ENCODE measurements at regions not wholly inside any gene's neighbourhood (a gene's known extent, or its start where the extent isn't known, plus 50 kb on each side); places are given as distances from the start of the nearest gene placed in this dataset.

GRCh38 chr2:224163566-224164307 is 124.7 kb upstream of the SERPINE2 start:
- Mint-ChIP-seq H3K4me1 (no peaks in the 10 kb centered on the region), H3K27ac (no peak overlapping the region), H3K9me3 (peaks cover 0 to 10% (median 4%) of the 10 kb centered on the region in 3 donors), H3K27me3 (peaks cover 14 to 23% of the 10 kb centered on the region in 2 donors), H3K36me3 (no peaks in the 10 kb centered on the region), H3K4me3 (no peak overlapping the region)
- DNase-seq = no peak
- no peak for ATAC-seq (replicated peaks in 1 of 4)
- 11% methylated on average over 1 of the region's 4 CpGs for WGBS (ENCODE audit: insufficient coverage)
- Histone ChIP-seq H3K27ac (ENCODE audit: low read length) (no peak overlapping the region), H3K9me3 (no peaks in the 10 kb centered on the region), H3K27me3 (replicated peaks in 1 of 2; ENCODE audit: control insufficient read depth in 2 of 2, extremely low read depth in 1 of 2, insufficient read depth in 2 of 2, low read length in 1 of 2) (no peaks in the 10 kb centered on the region), H3K4me3 (ENCODE audit: control insufficient read depth in 1 of 2, extremely low read depth in 1 of 2, low read length in 1 of 2) (no peak overlapping the region), H3K36me3 (ENCODE audit: control insufficient read depth in 2 of 2, extremely low read depth in 1 of 2, insufficient read depth in 1 of 2, low read length in 1 of 2) (no peaks in the 10 kb centered on the region), H3K4me1 (ENCODE audit: control insufficient read depth in 1 of 2, extremely low read depth in 1 of 2, insufficient read depth in 2 of 2, low read length in 2 of 2) (no peaks in the 10 kb centered on the region)
- POLR2A ChIA-PET = no interaction called here
- CTCF ChIA-PET = no interaction called here

- H3K4me1 ChIP-seq (ENCODE audit: control insufficient read depth in 1 of 2, extremely low read depth in 1 of 2, insufficient read depth in 2 of 2, low read length in 2 of 2) = no peaks in the 10 kb centered on the region
- ATAC-seq (replicated peaks in 1 of 4) (no peak), DNase-seq (no peak)
- H3K27ac ChIP-seq (ENCODE audit: low read length) = no peak overlapping the region
- WGBS (ENCODE audit: insufficient coverage) = no CpG with 5 or more reads among the region's 2 CpGs
- Mint-ChIP-seq H3K4me1 (no peaks in the 10 kb centered on the region), H3K27ac (no peak overlapping the region), H3K36me3 (no peaks in the 10 kb centered on the region), H3K4me3 (no peak overlapping the region), H3K27me3 (peaks cover 14 to 23% of the 10 kb centered on the region in 2 donors), H3K9me3 (peaks cover 0 to 5% (median 0%) of the 10 kb centered on the region in 3 donors)
- H3K36me3 ChIP-seq (ENCODE audit: control insufficient read depth in 2 of 2, extremely low read depth in 1 of 2, insufficient read depth in 1 of 2, low read length in 1 of 2) = no peaks in the 10 kb centered on the region
- ChIA-PET POLR2A (no interaction called here), CTCF (interaction anchor here in 1 of 2 donors (0.7 kb wide), 1 partner anchor 212 kb away, joined by 6 read pairs; no protein-coding TSS in a partner anchor)
- no peaks in the 10 kb centered on the region for H3K9me3 ChIP-seq
- no peak overlapping the region for H3K4me3 ChIP-seq (ENCODE audit: control insufficient read depth in 1 of 2, extremely low read depth in 1 of 2, low read length in 1 of 2)
- H3K27me3 ChIP-seq (replicated peaks in 1 of 2; ENCODE audit: control insufficient read depth in 2 of 2, extremely low read depth in 1 of 2, insufficient read depth in 2 of 2, low read length in 1 of 2) = no peaks in the 10 kb centered on the region
These were observed 123.0 kb upstream of the SERPINE2 start for GRCh38 chr2:224162122-224162521.

GRCh38 chr2:224161712-224162111 is 122.6 kb upstream of the SERPINE2 start:
- H3K27me3 Mint-ChIP-seq = peaks cover 14 to 23% of the 10 kb centered on the region in 2 donors
- Histone ChIP-seq H3K36me3 (ENCODE audit: control insufficient read depth in 2 of 2, extremely low read depth in 1 of 2, insufficient read depth in 1 of 2, low read length in 1 of 2) (no peaks in the 10 kb centered on the region), H3K4me3 (ENCODE audit: control insufficient read depth in 1 of 2, extremely low read depth in 1 of 2, low read length in 1 of 2) (no peak overlapping the region), H3K4me1 (ENCODE audit: control insufficient read depth in 1 of 2, extremely low read depth in 1 of 2, insufficient read depth in 2 of 2, low read length in 2 of 2) (no peaks in the 10 kb centered on the region), H3K9me3 (no peaks in the 10 kb centered on the region), H3K27me3 (replicated peaks in 1 of 2; ENCODE audit: control insufficient read depth in 2 of 2, extremely low read depth in 1 of 2, insufficient read depth in 2 of 2, low read length in 1 of 2) (peaks cover 0 to 1% of the 10 kb centered on the region in 2 experiments), H3K27ac (ENCODE audit: low read length) (no peak overlapping the region)
- CTCF ChIA-PET = no interaction called here
- H3K36me3 Mint-ChIP-seq = no peaks in the 10 kb centered on the region
- POLR2A ChIA-PET = no interaction called here
- 50% methylated on average over 1 of the region's 2 CpGs for WGBS (ENCODE audit: insufficient coverage)
- DNase-seq = no peak
- H3K4me3 Mint-ChIP-seq = no peak overlapping the region
- H3K4me1 Mint-ChIP-seq = no peaks in the 10 kb centered on the region
- H3K9me3 Mint-ChIP-seq = peaks cover 0 to 5% (median 0%) of the 10 kb centered on the region in 3 donors
- ATAC-seq (replicated peaks in 1 of 4) = no peak
- H3K27ac Mint-ChIP-seq = no peak overlapping the region

DNA sequence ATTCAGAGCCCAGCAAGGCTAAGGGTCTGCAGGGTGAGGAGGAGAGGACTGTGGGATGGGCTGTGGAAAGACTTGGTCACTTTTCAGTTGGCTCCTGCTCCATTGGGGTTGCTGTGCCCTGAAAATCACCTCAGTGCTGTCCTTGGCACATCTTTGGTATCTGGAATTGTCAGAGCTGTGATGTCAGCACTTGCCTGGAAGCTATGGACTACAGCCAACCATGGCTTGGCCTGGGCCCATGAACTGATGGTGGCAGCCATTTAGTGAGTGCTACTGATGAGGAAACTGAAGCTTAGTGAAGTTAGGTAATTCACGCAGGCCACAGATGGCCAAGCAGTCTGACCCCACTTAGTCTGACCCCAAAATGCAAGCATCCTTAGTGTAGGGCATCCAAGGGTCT is 121.8 kb upstream of the SERPINE2 start:
- no peaks in the 10 kb centered on the region for H3K9me3 ChIP-seq
- Mint-ChIP-seq H3K4me3 (no peak overlapping the region), H3K4me1 (no peaks in the 10 kb centered on the region), H3K27me3 (peaks cover 14 to 23% of the 10 kb centered on the region in 2 donors), H3K27ac (no peak overlapping the region), H3K36me3 (no peaks in the 10 kb centered on the region), H3K9me3 (peaks cover 0 to 5% (median 0%) of the 10 kb centered on the region in 3 donors)
- ATAC-seq (replicated peaks in 1 of 4) (no peak), DNase-seq (no peak)
- H3K4me1 ChIP-seq (ENCODE audit: control insufficient read depth in 1 of 2, extremely low read depth in 1 of 2, insufficient read depth in 2 of 2, low read length in 2 of 2) = no peaks in the 10 kb centered on the region
- POLR2A ChIA-PET = no interaction called here
- no CpG with 5 or more reads among the region's 1 CpG for WGBS (ENCODE audit: insufficient coverage)
- H3K27ac ChIP-seq (ENCODE audit: low read length) = no peak overlapping the region
- no peak overlapping the region for H3K4me3 ChIP-seq (ENCODE audit: control insufficient read depth in 1 of 2, extremely low read depth in 1 of 2, low read length in 1 of 2)
- H3K36me3 ChIP-seq (ENCODE audit: control insufficient read depth in 2 of 2, extremely low read depth in 1 of 2, insufficient read depth in 1 of 2, low read length in 1 of 2) = no peaks in the 10 kb centered on the region
- CTCF ChIA-PET = no interaction called here
- H3K27me3 ChIP-seq (replicated peaks in 1 of 2; ENCODE audit: control insufficient read depth in 2 of 2, extremely low read depth in 1 of 2, insufficient read depth in 2 of 2, low read length in 1 of 2) = peaks cover 0 to 4% of the 10 kb centered on the region in 2 experiments

GRCh38 chr2:224159345-224159928 is 120.4 kb upstream of the SERPINE2 start:
- H3K36me3 ChIP-seq (ENCODE audit: control insufficient read depth in 2 of 2, extremely low read depth in 1 of 2, insufficient read depth in 1 of 2, low read length in 1 of 2) = no peaks in the 10 kb centered on the region
- 73% methylated on average over 2 of the region's 3 CpGs for WGBS (ENCODE audit: insufficient coverage)
- ATAC-seq (replicated peaks in 1 of 4) = no peak
- peaks cover 0 to 5% (median 0%) of the 10 kb centered on the region in 3 donors for H3K9me3 Mint-ChIP-seq
- no peak overlapping the region for H3K4me3 ChIP-seq (ENCODE audit: control insufficient read depth in 1 of 2, extremely low read depth in 1 of 2, low read length in 1 of 2)
- H3K4me1 Mint-ChIP-seq = no peaks in the 10 kb centered on the region
- no peak overlapping the region for H3K27ac ChIP-seq (ENCODE audit: low read length)
- H3K9me3 ChIP-seq = no peaks in the 10 kb centered on the region
- no peaks in the 10 kb centered on the region for H3K4me1 ChIP-seq (ENCODE audit: control insufficient read depth in 1 of 2, extremely low read depth in 1 of 2, insufficient read depth in 2 of 2, low read length in 2 of 2)
- no peaks in the 10 kb centered on the region for H3K36me3 Mint-ChIP-seq
- no peak overlapping the region for H3K4me3 Mint-ChIP-seq
- CTCF ChIA-PET = no interaction called here
- DNase-seq = no peak
- POLR2A ChIA-PET = no interaction called here
- H3K27me3 ChIP-seq (replicated peaks in 1 of 2; ENCODE audit: control insufficient read depth in 2 of 2, extremely low read depth in 1 of 2, insufficient read depth in 2 of 2, low read length in 1 of 2) = peaks cover 0 to 4% of the 10 kb centered on the region in 2 experiments
- no peak overlapping the region for H3K27ac Mint-ChIP-seq
- H3K27me3 Mint-ChIP-seq = peaks cover 9 to 13% of the 10 kb centered on the region in 2 donors

- no peak overlapping the region for H3K4me3 ChIP-seq (ENCODE audit: control insufficient read depth in 1 of 2, extremely low read depth in 1 of 2, low read length in 1 of 2)
- peaks cover 0 to 4% of the 10 kb centered on the region in 2 experiments for H3K27me3 ChIP-seq (replicated peaks in 1 of 2; ENCODE audit: control insufficient read depth in 2 of 2, extremely low read depth in 1 of 2, insufficient read depth in 2 of 2, low read length in 1 of 2)
- Mint-ChIP-seq H3K9me3 (peaks cover 0 to 5% (median 0%) of the 10 kb centered on the region in 3 donors), H3K4me3 (no peak overlapping the region), H3K36me3 (no peaks in the 10 kb centered on the region), H3K4me1 (no peaks in the 10 kb centered on the region), H3K27me3 (peaks cover 5 to 7% of the 10 kb centered on the region in 2 donors), H3K27ac (no peak overlapping the region)
- H3K4me1 ChIP-seq (ENCODE audit: control insufficient read depth in 1 of 2, extremely low read depth in 1 of 2, insufficient read depth in 2 of 2, low read length in 2 of 2) = no peaks in the 10 kb centered on the region
- CTCF ChIA-PET = no interaction called here
- DNase-seq (no peak), ATAC-seq (replicated peaks in 1 of 4) (no peak)
- H3K36me3 ChIP-seq (ENCODE audit: control insufficient read depth in 2 of 2, extremely low read depth in 1 of 2, insufficient read depth in 1 of 2, low read length in 1 of 2) = no peaks in the 10 kb centered on the region
- no peak overlapping the region for H3K27ac ChIP-seq (ENCODE audit: low read length)
- no peaks in the 10 kb centered on the region for H3K9me3 ChIP-seq
- POLR2A ChIA-PET = no interaction called here
These were observed 119.7 kb upstream of the SERPINE2 start for GRCh38 chr2:224158831-224159230.

Data from T-cell (primary cell).